ENCODE measurements at regions not wholly inside any gene's neighbourhood (a gene's known extent, or its start where the extent isn't known, plus 50 kb on each side); places are given as distances from the start of the nearest gene placed in this dataset.
A peak's percentile ranks its signal among the peaks of the same experiment; 100 is the strongest.

DNA sequence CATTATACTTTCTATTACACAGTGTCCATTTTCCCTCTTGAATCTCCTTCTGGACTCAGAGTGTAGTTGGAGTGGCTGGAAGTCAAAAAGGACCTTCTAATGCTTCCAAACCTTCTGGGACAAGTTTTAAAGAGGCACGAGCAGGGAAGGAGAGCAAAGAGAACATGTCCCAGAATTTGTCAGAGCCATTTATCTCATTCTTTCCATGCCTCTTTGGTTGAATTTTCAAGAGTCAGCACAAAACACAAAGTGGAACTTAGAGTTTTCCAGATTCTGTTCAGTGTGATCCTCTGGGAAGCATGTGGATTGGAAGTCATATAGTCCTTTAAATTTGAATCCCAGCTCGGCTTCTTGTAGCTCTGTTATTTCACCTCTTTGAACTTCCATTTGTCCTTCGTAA lies 138.2 kb upstream of the PWP1 start:
- DNase-seq (ENCODE audit: low read depth, low spot score) = no peak

DNA sequence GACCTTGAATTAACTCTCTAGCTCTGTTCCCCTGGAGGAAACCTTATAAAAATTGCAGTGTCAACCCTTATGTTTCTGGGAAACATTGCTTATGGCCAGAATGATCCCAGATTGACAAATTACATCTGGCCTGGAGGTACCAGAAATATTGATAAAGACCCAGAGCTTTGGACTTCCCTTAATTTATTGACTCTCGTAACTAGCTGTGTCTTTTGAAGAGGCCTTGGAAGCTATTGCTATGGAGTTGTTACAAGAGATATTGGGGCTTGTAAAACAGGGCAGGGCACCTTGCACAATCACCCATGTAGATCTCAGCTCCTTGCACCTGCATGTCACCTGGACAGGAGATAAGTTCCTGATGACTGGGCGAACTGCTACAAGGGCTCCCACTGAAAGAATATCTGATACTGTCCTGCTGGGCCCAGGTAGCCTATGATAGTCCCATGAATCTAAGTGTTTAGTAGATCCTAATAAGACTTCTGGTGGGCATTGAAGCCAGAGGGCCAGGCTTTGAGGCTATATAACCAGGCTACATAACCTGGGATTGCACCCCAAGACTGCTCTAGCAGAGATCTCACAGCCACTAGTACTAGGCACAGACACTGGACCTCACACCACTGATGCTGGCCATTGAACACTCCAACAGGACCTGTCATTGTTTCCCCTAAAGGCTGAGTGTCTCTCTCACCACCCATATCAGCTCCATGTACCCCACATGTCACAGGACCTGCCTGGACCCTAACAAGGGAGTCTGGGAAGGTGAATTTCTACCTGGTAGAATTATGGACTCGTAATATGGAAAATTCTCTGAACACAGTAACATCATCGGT lies 135.7 kb upstream of the PWP1 start:
- no peak for DNase-seq (ENCODE audit: low read depth, low spot score)

GRCh38 chr12:107551434-107551833 lies 134.2 kb upstream of the PWP1 start:
- no peak for DNase-seq (ENCODE audit: low read depth, low spot score)

DNA sequence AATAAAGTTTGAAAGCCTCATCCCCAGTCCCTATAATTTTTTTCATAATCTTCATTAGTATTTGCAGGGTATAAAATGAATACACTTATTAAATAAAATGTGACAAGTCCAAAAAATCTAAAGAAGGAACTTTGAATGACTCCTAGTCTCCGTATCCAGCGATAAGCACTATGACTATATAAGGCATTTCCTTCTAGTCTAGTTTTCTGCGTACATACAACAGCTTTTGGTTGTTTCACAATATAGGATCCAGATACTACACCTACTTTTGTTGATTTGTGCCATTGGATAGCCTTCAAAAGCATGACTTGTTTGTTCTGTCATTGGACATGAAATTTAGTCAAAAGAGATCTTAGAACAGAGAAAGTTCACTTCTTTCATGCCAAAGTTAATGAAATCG lies 133.3 kb upstream of the PWP1 start:
- no peak for DNase-seq (ENCODE audit: low read depth, low spot score)

GRCh38 chr12:107553211-107553765 lies 132.3 kb upstream of the PWP1 start:
- DNase-seq (ENCODE audit: low read depth, low spot score) = no peak

DNA sequence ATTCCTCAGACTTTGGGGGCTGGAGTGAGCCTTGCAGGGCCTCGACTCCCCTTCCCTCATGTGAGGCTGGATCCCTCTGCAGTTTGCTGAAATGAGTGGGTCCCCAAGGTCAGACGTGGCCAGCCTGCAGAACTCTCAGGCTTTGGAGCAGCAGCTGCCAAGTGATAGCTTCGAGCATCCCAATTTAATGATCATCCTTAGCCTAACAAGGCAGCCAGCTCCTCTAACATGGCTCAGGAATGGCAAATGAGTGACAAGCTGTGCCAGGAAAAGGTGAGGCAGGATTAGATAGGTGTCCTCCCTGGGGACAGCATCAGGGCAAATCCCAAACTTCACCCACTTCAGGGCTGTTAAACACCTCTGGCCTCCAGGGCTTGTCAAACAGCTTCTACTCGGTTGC lies 130.7 kb upstream of the PWP1 start:
- no peak for DNase-seq (ENCODE audit: low read depth, low spot score)

DNA sequence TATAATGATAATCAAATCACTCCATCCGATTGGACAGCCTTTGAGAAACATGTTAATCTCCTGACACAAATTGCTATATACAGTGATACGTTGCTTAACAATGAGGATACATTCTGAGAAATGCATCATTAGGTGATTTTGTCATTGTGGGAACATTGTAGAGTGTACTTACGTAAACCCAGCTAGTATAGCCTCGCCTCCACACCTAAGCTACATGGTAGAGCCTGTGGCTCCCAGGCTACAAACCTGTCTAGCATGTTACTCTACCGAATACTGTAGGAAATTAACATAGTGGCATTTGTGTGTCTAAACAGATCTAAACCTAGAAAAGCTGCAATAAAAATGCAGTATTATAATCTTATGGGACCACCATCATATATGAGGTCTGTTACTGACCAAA lies 128.6 kb upstream of the PWP1 start:
- no peak for DNase-seq (ENCODE audit: low read depth, low spot score)

DNA sequence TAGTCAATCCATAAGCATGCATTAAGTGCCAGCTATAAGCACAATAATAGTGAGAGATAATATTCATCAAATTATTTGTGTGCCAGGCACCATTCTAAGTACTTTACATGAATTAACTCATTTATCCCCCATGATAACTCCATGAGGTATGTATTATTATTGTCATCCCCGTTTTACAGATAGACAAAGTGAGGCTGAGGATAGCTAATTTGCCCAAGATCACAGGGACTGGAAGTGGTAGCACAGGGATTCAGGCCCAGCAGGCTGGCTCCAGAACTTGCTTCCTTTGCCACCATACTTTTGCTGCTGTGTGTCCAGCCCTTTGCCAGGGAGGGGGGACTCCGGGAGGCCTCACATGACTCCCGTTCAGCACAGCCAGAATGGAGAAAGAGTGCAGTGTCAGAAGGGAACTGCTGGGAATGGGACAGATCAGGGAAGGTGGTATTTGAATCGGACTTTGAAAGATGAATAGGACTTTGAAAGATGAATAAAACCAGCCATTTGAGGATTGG lies 128.0 kb upstream of the PWP1 start:
- no peak for DNase-seq (ENCODE audit: low read depth, low spot score)

GRCh38 chr12:107558141-107558815 lies 127.3 kb upstream of the PWP1 start:
- DNase-seq (ENCODE audit: low read depth, low spot score) = no peak

- no peak for DNase-seq (ENCODE audit: low read depth, low spot score)
Observed at GRCh38 chr12:107558816-107559382, 126.7 kb upstream of the PWP1 start.

- no peak for DNase-seq (ENCODE audit: low read depth, low spot score)
Observed at GRCh38 chr12:107560165-107560898, 125.3 kb upstream of the PWP1 start.

GRCh38 chr12:107560899-107561285 lies 124.7 kb upstream of the PWP1 start:
- no peak for DNase-seq (ENCODE audit: low read depth, low spot score)

- no peak for DNase-seq (ENCODE audit: low read depth, low spot score)
Observed at GRCh38 chr12:107564946-107565345, 120.7 kb upstream of the PWP1 start.

DNA sequence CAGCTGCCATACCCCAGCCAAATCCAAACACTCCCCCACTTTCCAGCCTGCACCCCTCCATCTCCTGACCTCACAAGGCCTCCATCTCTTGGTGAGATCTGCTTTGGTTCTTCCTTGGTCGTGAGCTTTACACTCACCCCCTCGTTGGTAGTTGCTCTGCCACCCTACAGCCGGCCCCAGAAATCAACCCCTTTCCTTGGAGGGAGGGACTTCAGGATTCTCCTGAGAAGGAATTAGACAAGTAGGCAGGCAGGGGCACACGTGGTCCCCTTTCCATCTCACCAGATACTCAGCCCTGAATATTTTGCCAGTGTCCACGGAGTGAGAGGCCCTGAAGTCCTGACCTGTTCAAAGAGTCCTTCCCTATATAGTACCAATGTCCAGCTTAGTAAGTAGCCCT lies 120.0 kb upstream of the PWP1 start:
- DNase-seq (ENCODE audit: low read depth, low spot score) = no peak

DNA sequence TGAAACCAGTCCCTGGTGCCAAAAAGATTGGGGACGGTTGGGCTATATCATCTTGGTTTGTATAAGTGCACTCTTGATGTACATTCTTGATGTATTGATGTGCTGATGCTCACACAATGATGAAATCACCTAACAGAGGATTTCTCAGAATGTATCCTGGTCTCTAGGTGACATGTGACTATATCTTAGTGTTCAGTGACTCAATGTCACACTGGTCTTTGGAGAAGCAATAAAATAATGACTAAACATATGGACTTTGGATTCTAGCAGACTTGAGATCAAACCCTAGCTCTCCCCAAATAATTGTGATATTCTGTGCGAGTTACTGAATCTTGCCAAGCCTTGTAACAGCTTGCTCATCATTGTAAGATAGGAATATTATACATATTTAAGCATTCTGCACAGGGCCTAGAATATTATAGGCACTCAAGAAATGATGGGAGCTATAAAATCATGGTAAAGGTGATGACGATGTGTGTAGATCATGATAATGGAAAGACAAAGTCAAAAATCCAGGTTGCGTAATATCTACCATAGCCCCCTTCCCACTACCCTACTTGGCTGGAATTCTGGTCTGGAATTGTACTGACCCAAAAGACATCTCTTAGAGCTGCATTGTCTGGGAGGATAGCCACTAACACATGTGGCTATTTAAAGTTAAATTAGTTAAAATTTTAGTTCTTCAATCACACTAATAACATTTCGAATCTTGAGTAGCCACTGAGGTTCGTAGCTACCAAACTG lies 117.6 kb upstream of the PWP1 start:
- DNase-seq (ENCODE audit: low read depth, low spot score) = no peak

GRCh38 chr12:107568718-107569117 lies 116.9 kb upstream of the PWP1 start:
- DNase-seq (ENCODE audit: low read depth, low spot score) = no peak

- peak; percentile 47 for DNase-seq (ENCODE audit: low read depth, low spot score)
Observed at GRCh38 chr12:107570721-107571120, 114.9 kb upstream of the PWP1 start.

DNA sequence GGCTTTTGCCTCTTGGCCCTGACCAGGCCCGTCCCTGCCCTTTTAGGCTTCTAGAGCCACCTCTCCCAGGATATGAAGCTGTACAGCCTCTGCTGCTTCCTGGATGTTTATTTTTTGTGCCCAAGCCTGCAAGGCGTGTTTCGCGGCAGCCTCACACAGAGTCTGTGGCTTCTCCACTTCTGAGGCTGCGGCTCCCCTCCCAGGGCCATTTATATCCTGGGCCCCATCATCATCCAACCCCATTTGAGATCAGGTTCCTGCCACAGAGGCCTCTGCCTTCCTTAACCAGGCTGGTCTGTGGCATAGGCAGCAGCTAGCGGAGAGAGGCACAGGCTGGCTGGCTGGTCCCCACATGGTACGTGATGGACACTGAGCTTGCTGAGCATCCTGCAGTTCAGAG lies 114.1 kb upstream of the PWP1 start:
- DNase-seq (ENCODE audit: low read depth, low spot score) = no peak

DNA sequence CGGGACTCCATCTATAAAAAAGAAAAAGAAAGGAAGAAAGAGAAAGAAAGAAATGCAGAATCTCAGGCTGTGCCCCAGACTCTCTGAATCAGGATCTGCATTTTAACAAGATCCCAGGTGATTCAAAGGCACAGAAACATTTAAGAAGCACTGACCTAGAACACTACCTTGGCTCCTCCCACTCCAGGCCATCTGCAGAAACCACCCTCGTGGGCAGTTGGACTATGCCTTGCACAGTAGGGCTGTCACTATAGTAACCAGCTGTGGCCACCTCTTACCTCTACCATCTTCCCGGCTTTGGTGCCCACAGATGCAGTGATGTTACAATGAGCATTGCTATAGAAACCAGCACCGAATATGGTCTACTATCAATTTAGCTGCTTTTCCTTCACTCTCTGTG lies 110.9 kb upstream of the PWP1 start:
- no peak for DNase-seq (ENCODE audit: low read depth, low spot score)

DNA sequence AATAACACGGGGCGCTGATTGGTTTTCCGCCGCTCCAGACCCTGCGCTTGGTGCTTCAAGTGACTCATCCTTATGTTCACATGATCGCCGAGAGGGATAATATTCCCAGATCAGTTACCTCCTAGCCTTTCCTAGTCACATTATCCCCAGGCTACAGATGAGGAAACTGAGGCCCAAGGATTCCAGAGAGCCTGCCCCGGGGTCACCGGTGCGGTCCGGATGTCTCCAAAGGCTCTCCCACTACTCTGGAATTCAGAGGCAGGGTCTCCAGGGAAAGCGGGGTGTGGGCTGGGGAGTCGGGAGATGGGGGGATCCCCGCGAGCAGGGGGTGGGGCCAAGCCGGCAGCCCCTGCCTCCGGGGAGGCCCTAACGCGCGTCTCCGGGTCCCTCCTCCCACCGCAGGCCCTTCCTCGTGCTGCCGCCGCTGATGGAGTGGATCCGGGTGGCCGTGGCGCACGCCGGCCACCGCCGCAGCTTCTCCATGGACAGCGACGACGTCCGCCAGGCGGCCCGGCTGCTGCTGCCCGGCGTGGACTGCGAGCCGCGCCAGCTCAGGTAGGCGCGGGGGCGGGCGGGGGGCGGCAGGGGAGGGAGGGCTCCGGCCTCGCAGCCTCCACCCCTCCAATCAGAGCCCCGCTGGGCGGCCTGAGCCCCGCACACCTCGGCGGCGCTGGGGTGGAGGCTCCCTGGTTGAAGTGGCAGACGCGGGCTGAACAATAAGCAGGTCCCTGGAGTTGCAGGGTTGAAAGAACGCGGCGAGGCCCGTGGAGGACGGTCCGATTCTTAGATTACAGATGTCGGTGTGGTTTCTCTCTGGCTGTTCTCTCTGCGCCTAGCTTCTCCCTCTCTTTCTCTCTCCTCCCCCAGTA lies 104.6 kb upstream of the PWP1 start:
- peak; percentile 54 for DNase-seq (ENCODE audit: low read depth, low spot score)

Measured in astrocyte of the hippocampus (primary cell).